Peyer's patch (tissue), 4 donors: ENCODE measurements at regions not wholly inside any gene's neighbourhood (a gene's known extent, or its start where the extent isn't known, plus 50 kb on each side); places are given as distances from the start of the nearest gene placed in this dataset.

Source experiments
- DNase-seq, 3 donors: peaks; one replicate each; pipeline ENCODE4 v3.0.0-alpha.2; 2017 to 2019
- H3K27ac ChIP-seq, 4 donors: fragments of 200-600 bp; sonication (generic); one replicate each; pipeline ENCODE4 v1.5.1; 2016 to 2019
- H3K27me3 ChIP-seq, 2 donors: fragments of 200-600 bp; sonication (generic); one replicate each; pipeline ENCODE4 v1.5.1; 2019
- H3K36me3 ChIP-seq, 3 donors: fragments of 200-600 bp; sonication (generic); one replicate each; pipeline ENCODE4 v1.5.1; 2016 to 2019
- H3K4me1 ChIP-seq, 4 donors: fragments of 200-600 bp; sonication (generic); one replicate each; pipeline ENCODE4 v1.5.1; 2016 to 2019
- H3K4me3 ChIP-seq, 4 donors: fragments of 200-600 bp; sonication (generic); 1 replicate in 3 of 4; 2 replicates in 1 of 4; pipeline ENCODE4 v1.5.1; 2016 to 2019; ENCODE audit warnings: mild to moderate bottlenecking in 1 of 4
- H3K9me3 ChIP-seq, 4 donors: fragments of 200-600 bp; sonication (generic); one replicate each; pipeline ENCODE4 v1.5.1; 2016 to 2019; ENCODE audit warnings: mild to moderate bottlenecking in 1 of 4
- POLR2A ChIP-seq, 2 donors: fragments of 450-650 bp; IDR thresholded peaks; one replicate each; pipeline ENCODE4 v1.5.1; 2017; ENCODE audit warnings: antibody characterized with exemption in 2 of 2, mild to moderate bottlenecking in 2 of 2, moderate library complexity in 2 of 2
- TF ChIP-seq, protein P1 (sequence below), 6 experiments: fragments of 450-650 bp in 4 of 6; fragments of 200-600 bp in 2 of 6; sonication (generic) in 1 of 6; IDR thresholded peaks; one replicate each; pipeline ENCODE4 v1.5.1; 2017 to 2019; ENCODE audit warnings: antibody characterized with exemption in 6 of 6, mild to moderate bottlenecking in 3 of 6, moderate library complexity in 1 of 6

DNA sequence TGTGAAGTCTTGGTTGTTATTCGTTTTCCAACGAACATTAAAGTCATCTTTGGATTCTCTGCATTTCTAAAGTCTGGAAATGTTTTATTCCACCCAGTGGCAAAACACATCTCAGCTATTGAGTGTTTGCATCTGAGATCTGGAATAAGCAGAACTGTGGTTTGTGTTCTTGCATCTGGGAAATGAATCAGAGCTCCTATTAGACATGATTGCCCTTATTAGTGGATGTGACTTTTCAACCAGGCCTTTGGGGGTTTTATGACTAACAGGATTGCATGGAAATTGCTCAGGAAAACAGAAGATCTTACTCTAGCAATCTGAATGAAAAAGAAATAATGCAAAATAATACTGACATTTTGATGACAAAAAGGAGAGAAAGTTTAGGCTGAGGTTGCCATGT lies 488.8 kb downstream of the IRS2 start:
- Histone ChIP-seq H3K4me1 (no peaks in the 10 kb centered on the region), H3K27me3 (no peaks in the 10 kb centered on the region), H3K4me3 (no peak overlapping the region), H3K36me3 (no peaks in the 10 kb centered on the region), H3K9me3 (no peaks in the 10 kb centered on the region), H3K27ac (no peak overlapping the region)
- TF ChIP-seq, protein P1, sequence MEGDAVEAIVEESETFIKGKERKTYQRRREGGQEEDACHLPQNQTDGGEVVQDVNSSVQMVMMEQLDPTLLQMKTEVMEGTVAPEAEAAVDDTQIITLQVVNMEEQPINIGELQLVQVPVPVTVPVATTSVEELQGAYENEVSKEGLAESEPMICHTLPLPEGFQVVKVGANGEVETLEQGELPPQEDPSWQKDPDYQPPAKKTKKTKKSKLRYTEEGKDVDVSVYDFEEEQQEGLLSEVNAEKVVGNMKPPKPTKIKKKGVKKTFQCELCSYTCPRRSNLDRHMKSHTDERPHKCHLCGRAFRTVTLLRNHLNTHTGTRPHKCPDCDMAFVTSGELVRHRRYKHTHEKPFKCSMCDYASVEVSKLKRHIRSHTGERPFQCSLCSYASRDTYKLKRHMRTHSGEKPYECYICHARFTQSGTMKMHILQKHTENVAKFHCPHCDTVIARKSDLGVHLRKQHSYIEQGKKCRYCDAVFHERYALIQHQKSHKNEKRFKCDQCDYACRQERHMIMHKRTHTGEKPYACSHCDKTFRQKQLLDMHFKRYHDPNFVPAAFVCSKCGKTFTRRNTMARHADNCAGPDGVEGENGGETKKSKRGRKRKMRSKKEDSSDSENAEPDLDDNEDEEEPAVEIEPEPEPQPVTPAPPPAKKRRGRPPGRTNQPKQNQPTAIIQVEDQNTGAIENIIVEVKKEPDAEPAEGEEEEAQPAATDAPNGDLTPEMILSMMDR (IDR thresholded peaks at IDR 0.05) = no peak
- TF ChIP-seq POLR2A (IDR thresholded peaks at IDR 0.05) = no peak
- DNase-seq = no peak

DNA sequence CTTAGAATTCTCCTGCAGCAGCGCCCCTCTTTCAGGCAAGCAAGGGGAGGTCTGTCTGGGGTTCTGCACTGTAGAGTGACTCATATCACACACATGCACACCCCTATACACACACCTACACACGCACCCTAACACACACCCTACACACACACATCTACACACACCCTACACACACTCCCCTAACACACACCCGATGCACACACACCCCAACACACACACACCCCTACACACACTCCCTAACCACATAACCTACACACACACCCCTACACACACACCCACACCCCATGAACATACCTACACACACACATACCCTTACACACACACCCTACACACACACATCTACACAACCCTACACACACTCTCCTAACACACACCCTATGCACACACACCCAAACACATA lies 493.2 kb downstream of the IRS2 start:
- no peaks in the 10 kb centered on the region for H3K27me3 ChIP-seq
- H3K4me3 ChIP-seq = no peak overlapping the region
- no peaks in the 10 kb centered on the region for H3K36me3 ChIP-seq
- TF ChIP-seq, protein P1 (IDR thresholded peaks at IDR 0.05) = no peak
- TF ChIP-seq POLR2A (IDR thresholded peaks at IDR 0.05) = no peak
- H3K27ac ChIP-seq = no peak overlapping the region
- H3K4me1 ChIP-seq = no peaks in the 10 kb centered on the region
- H3K9me3 ChIP-seq = no peaks in the 10 kb centered on the region
- no peak for DNase-seq

DNA sequence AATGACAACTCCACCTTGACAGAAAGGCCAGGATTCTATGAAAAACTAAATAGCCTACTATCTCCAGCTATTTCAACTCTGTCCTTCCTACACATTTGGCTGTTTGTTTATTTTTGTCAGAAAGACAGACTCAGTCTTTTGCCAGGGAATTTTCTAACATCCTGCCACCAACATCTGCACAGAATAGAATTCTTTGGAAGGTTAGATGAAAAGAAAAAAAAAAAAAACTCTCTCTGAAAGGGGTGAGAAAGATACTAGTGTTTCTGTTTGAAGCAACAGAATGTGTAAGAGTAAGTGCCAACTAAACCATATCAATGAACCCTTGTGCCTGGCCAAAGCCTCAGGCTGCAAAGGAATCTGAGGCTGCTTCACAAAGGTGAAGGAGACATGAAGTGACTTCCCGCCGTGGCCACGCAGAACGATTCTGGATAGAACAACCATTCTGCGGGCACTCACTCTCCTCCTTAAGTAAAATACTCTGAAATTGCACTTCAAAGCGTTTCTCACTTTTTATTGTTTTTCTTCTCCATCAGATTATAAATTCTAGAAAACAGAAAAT lies 498.2 kb downstream of the IRS2 start:
- H3K4me1 ChIP-seq = no peaks in the 10 kb centered on the region
- TF ChIP-seq, protein P1 (IDR thresholded peaks at IDR 0.05) = no peak
- no peak for TF ChIP-seq POLR2A (IDR thresholded peaks at IDR 0.05)
- H3K36me3 ChIP-seq = no peaks in the 10 kb centered on the region
- DNase-seq = no peak
- H3K9me3 ChIP-seq = no peaks in the 10 kb centered on the region
- no peak overlapping the region for H3K4me3 ChIP-seq
- no peaks in the 10 kb centered on the region for H3K27me3 ChIP-seq
- no peak overlapping the region for H3K27ac ChIP-seq

DNA sequence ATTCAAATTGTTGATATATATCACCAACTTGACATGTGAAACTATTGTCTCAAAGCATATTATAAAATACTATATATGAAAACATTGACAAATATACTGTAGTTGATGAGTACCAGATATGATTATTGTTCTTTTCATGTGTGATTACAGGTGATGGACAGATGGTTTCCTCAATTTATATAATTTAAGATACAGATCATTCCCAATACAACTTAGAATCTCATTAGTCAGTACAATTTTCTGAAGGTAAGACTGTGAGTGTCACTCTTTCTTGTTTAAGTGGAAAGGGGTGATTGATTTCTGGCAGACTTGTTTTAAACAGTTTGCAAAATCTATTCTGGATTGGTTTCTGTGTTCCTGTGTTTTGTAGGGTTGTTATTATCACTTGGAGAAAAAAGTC lies 498.8 kb downstream of the IRS2 start:
- H3K36me3 ChIP-seq = no peaks in the 10 kb centered on the region
- H3K9me3 ChIP-seq = no peaks in the 10 kb centered on the region
- TF ChIP-seq, protein P1 (IDR thresholded peaks at IDR 0.05) = no peak
- TF ChIP-seq POLR2A (IDR thresholded peaks at IDR 0.05) = no peak
- H3K4me1 ChIP-seq = no peaks in the 10 kb centered on the region
- H3K4me3 ChIP-seq = no peak overlapping the region
- H3K27ac ChIP-seq = no peak overlapping the region
- no peaks in the 10 kb centered on the region for H3K27me3 ChIP-seq
- DNase-seq = no peak

DNA sequence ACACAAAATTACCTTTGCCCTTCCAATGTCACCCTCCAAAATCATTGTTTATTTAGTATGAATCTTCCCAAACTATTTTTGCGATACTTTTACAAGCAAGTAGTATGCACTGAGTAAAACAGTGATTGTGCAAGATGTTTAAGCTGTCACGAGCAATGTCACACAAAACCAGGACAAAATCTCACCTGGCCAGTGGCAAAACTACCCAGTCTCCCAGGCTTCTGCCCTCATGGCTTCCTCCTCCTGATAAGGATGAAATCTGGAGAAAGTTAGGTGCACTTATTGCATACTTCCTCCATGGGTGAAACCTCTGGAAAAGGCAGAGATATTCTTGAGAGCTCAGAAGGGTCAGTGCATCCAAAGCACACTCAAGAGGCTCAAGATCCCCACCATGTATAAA lies 500.8 kb downstream of the IRS2 start:
- no peaks in the 10 kb centered on the region for H3K4me1 ChIP-seq
- H3K9me3 ChIP-seq = no peaks in the 10 kb centered on the region
- H3K4me3 ChIP-seq = no peak overlapping the region
- no peaks in the 10 kb centered on the region for H3K36me3 ChIP-seq
- no peak for DNase-seq
- no peaks in the 10 kb centered on the region for H3K27me3 ChIP-seq
- no peak for TF ChIP-seq POLR2A (IDR thresholded peaks at IDR 0.05)
- TF ChIP-seq, protein P1 (IDR thresholded peaks at IDR 0.05) = no peak
- H3K27ac ChIP-seq = no peak overlapping the region
